Keratinocyte (primary cell): ENCODE measurements at regions not wholly inside any gene's neighbourhood (a gene's known extent, or its start where the extent isn't known, plus 50 kb on each side); places are given as distances from the start of the nearest gene placed in this dataset.

Experiments used
- CTCF ChIP-seq, 3 experiments: IDR thresholded peaks in 1 of 3; conservative IDR thresholded peaks in 1 of 3; optimal IDR thresholded peaks in 1 of 3; 2 replicates in 2 of 3; 3 replicates in 1 of 3; pipeline versions ENCODE3 to v1.5.1; 2011; ENCODE audit warnings: low read length in 3 of 3, mild to moderate bottlenecking in 3 of 3, moderate library complexity in 2 of 3, control low read depth in 1 of 3, inconsistent platforms in 1 of 3; ENCODE audit not compliant: insufficient read depth in 2 of 3; ENCODE audit errors: extremely low read depth in 1 of 3
- EZH2 ChIP-seq: IDR thresholded peaks from one replicate; pipeline ENCODE4 v1.6.1; 2012; ENCODE audit warnings: inconsistent platforms, mild to moderate bottlenecking, low read length, moderate library complexity

DNA sequence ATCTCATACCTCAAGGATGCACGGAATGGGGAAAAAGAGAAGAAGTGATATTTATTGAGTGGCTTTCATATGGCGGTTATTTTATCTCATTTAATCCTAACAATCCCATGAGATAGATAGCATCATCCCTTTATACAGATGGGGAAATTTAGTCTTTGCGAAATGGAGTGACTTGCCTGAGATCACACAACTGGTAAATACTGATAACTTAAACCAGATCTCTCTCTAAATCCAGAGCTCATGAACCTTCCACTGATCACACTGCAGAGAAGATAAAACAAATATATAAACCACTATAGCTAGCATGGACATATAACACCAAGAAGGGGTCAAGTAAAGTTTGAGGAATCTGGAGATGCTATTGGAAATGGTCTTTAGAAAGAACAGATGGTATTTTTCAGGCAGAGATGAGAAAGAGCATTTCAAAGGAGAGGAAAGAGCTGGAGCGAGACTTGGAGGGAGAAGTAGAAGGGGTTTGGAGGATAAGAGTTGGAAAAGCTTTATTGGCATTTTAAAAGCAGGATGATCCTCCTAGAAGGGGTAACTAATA, 139.8 kb upstream of the TNFAIP3 start:
- TF ChIP-seq CTCF (optimal IDR thresholded peaks at IDR 0.05 in 1 of 3, IDR thresholded peaks at IDR 0.05 in 1 of 3, conservative IDR thresholded peaks at IDR 0.05 in 1 of 3; ENCODE audit: extremely low read depth in 1 of 3, insufficient read depth in 2 of 3, low read length in 3 of 3): no peak
- no peak for TF ChIP-seq EZH2
